NT2/D1 (cell line): ENCODE measurements at regions not wholly inside any gene's neighbourhood (a gene's known extent, or its start where the extent isn't known, plus 50 kb on each side); places are given as distances from the start of the nearest gene placed in this dataset.

Experiments used
- YY1 ChIP-seq: IDR thresholded peaks from 2 replicates; pipeline ENCODE4 v1.6.1; 2011; ENCODE audit not compliant: insufficient read length, insufficient read depth
- ZNF274 ChIP-seq: IDR thresholded peaks from 2 replicates; pipeline ENCODE4 v1.6.1; 2011; ENCODE audit warnings: mild to moderate bottlenecking, low read depth, low read length

- TF ChIP-seq ZNF274, result no peak
- TF ChIP-seq YY1, result no peak
Observed at GRCh38 chr10:130963052-130963393, 348.5 kb downstream of the TCERG1L start.
